GM19025 (cell line): ENCODE measurements at regions not wholly inside any gene's neighbourhood (a gene's known extent, or its start where the extent isn't known, plus 50 kb on each side); places are given as distances from the start of the nearest gene placed in this dataset.
"Not testable (repeated sequence)": the region's sequence is repeated elsewhere in the genome, so short reads cannot be mapped to it uniquely, and the experiment has no call there.

Source experiments
- ATAC-seq: cut with Tn5 transposase; IDR thresholded peaks from one replicate; pipeline ENCODE4 v1.9.1; 2021; ENCODE audit warnings: mild to moderate bottlenecking, low read depth, moderate library complexity; ENCODE audit not compliant: unreplicated experiment

DNA sequence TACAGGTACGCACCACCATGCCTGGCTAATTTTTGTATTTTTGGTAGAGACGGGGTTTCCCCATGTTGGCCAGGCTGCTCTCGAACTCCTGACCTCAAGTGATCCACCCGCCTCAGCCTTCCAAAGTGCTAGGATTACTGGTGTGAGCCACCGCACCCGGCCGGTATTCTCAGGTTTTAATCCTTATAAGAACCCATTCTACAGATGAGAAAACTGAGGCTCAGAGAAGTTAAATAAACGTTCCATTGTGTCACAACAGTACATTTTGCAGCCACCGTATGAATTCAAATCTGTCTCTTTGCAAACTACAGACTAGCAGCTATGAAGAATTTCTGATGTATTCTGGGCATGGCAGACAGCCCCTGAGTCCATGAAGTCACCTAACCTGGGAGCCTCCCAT, 60.9 kb upstream of the LAPTM4A start:
- ATAC-seq, result not testable (repeated sequence)

DNA sequence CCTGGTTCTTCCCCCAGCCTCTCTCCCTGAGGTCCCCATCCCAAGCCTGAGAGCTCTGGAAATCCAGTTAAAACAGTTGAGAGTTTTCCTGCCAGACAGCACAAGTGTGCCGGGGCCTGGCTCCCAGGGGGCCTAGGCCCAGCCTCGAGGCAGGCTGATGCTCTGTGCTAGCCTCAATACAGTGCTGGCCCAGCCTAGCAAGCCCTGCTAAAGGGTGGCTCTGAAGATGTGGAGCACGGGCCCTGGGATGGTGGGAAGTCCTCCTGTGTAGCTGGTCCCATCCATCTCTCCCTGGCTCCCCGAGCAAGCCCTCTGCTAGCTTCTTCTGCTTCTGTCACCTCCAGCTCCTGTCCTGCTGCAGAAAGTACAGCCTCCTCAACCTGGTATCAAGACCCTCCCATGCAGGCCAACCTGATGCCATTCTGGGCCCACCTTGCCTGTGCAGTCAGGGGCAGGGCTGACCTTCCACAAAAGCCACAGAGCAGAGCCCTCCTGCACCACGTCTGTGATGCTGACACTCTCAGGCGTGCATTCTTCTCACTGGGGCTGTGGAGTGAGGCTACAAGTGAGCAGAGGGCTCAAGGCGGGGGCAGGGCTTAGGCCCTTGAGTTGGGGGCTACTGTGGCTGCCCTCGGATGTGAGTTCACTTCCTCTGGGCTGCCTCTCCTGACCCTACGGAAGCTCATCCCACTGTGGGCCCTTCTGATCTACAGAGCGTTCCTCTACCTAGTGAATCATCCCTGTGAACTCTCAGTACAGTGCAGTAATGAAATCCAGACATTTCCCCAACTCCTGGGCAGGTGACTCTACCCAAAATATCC, 60.1 kb upstream of the LAPTM4A start:
- ATAC-seq, result no peak

DNA sequence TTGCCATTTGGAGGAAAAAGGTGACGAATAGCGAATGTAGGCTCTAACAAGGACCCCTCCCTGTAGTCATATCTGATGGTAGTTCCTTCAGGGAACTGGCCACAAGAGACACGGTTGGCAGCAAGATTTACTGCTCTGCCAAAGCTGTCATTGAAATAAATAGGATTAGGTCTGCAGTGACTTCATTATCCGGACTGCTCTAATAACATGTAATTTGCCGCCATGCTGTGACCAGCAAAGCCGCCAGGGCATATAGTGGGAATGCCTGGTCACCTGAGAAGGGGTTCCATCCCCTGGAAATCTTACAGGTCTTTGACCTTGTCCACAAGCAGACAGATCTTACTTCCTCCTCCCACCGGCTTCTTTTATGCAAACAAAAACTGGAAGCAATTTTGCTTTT, 59.4 kb upstream of the LAPTM4A start:
- no peak for ATAC-seq

DNA sequence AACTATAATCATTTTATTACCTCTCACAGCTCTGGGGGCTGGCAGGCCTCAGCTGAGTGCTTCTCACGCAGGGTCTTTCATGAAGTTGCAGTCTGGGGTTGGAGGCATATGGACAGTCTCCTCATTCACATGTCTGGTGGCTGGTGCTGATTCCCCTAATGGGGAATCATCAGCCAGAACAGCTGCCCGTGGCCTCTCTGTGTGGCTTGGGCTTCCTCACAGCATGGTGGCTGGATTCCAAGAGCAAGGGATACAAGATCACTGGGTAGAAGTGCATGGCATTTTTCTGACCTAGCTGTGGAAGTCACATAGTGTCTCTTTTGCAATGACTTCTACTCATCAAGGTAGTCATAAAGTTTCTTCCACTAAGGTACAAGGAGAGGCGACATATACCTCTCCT, 59.0 kb upstream of the LAPTM4A start:
- ATAC-seq, result no peak

DNA sequence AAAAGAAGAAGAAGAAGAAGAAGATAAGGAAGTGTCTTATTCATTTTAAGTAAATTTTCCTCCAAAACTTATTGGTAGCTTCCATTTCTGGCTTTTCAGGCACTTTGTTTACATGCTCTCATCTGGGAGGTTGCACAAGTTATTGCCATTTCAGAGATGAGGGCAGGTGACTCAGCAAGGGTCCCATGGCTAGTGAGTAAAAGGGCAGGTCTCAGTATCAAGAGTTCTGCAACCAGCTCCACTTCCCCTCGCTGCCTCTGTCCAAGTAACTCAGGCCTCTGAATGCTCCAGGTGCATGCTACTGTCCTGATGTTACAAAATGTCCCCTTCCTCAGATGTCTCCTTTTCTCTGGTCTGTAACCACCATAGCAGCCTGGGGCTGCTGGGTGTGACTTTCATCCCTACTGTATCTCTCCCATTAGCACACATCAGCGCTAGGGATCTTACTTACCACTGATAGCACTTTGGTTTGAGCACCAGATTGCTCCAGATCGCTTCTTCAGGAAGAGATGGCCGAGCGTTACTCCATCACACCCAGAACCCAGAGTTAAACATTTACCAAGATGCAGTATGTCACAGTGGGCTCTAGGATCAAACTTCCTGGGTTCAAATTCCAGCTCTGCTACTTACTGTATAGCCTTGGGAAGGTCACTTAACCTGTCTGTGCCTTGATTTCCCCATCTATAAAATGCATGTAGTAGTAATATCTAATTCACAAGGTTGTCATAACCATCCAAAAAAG, 57.4 kb upstream of the LAPTM4A start:
- ATAC-seq, result no peak

DNA sequence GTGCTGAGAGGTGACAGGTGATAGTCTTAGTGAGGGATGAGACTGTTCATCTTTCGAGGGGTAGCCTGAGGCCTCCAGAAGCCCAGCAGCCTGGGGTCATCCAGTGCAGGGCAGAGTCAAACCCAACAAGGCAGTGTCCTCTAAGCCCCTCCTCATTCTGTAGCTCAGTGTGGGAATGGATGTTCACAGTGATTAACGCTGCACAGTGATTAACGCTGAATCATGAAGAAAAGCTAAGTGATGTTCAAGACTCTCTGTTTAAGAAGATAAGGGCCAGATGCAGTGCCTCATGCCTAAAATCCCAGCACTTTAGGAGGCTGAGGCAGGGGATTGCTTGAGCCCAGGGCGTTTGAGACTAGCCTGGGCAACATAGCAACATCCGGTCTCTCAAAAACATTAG, 56.3 kb upstream of the LAPTM4A start:
- no peak for ATAC-seq

DNA sequence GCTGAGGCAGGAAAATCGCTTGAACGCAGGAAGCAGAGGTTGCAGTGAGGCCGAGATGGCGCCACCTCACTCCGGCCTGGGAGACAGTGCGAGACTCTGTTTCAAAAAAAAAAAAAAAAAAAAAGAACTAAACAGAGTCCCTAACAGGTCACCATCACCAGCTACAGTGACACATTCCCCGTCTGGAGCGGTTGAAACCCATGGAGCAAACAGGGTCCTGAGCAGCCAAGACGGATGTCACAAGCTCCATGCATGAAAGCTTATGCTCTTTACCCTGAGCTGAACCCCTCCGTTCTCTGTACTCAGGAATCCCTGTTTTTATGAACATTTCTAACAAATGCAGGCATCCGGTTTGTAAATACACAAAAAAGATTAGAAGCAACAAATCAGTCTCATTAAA, 55.9 kb upstream of the LAPTM4A start:
- ATAC-seq, result no peak

DNA sequence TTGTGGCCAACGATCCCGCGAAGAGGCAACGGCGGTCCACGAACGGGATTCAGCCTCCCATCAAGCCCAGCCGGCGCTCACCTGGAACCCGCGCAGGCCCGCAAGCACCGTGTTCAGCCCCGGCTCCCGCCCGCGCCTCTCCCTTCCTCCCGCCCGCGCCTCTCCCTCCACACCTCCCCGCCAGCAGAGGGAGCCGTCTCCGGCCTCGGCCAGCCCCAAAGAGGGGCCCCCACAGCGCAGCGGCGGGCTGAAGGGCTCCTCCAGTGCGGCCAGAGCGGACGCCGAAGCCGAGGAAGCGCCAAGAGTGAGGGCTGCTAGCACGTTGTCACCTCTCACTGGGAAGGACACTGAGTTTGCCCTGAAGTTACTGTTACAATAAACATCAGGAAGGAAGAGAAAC, 55.3 kb upstream of the LAPTM4A start:
- ATAC-seq, result no peak

DNA sequence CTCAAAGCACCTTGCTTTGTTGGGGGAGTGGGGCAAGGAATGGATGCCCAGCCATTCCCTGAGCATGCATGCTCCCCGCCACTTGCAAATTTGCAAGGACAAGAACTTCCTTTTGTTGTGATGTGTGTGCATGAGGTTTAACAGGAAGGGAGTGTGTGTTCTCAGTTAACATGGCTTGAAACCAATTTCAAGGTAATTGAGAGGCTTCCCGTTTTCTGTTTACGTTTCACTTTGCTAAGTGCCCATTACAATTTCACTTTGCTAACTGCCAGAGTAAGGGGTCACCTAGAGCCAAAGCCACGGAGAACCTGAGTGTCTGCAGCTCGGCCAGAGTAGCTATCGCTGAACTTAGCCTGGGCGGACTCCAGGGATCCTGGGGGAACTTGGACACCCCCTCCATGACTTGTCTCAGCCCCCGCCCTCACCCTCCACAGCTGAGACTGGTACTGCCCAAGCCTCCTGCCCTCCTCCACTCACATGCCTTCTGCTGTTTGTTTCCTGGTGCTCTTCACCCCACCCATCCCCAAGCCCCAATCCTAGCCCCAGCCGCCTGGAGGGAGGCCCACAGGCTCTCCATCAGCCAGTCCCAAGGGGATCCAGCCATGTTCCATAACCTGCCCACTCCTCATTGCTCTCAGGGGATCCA, 53.6 kb upstream of the LAPTM4A start:
- no peak for ATAC-seq

DNA sequence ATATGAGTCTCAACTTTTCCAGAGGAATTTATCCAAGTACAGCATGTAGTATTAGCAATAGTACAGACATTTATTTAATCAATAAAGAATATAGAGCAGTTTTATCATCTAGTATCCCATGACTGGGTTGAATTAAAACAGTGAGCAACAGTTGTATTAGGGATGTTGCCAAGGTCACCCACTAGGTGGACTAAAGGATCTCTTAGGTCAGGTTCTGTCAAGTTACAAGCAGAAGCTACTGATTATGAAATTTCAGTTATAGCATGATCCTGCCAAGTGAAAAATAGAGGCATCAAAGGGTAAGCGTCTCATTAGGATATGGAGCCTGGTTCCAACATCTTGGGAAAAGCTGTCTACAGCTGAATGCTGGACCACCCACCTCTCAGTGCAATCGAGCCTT, 52.1 kb upstream of the LAPTM4A start:
- ATAC-seq, result no peak
